Body of pancreas (tissue), 4 donors: ENCODE measurements at regions not wholly inside any gene's neighbourhood (a gene's known extent, or its start where the extent isn't known, plus 50 kb on each side); places are given as distances from the start of the nearest gene placed in this dataset.
"Not testable (repeated sequence)": the region's sequence is repeated elsewhere in the genome, so short reads cannot be mapped to it uniquely, and the experiment has no call there.

Source experiments
- ATAC-seq: fragments of 150-250 bp; one replicate; pipeline ENCODE4 v1.9.1; 2016
- DNase-seq, 4 donors: peaks; one replicate each; pipeline ENCODE4 v3.0.0-alpha.2; 2019
- H3K27ac ChIP-seq, 4 donors: fragments of 200-600 bp; sonication (generic); 1 replicate in 3 of 4; 2 replicates in 1 of 4; pipeline versions ENCODE4 v1.5.1 to v1.6.1; 2016 to 2019; ENCODE audit warnings: mild to moderate bottlenecking in 1 of 4, mixed read lengths in 1 of 4, moderate library complexity in 1 of 4
- H3K27me3 ChIP-seq, 2 donors: fragments of 200-600 bp; sonication (generic); one replicate each; pipeline ENCODE4 v1.6.0; 2016; ENCODE audit warnings: mild to moderate bottlenecking in 1 of 2
- H3K36me3 ChIP-seq, 2 donors: fragments of 200-600 bp; sonication (generic); replicated peaks in 1 of 2; 2 replicates each; pipeline ENCODE4 v1.5.1; 2016; ENCODE audit warnings: low read depth in 2 of 2; ENCODE audit not compliant: insufficient read depth in 1 of 2
- H3K4me1 ChIP-seq: fragments of 200-600 bp; sonication (generic); one replicate; pipeline ENCODE4 v1.6.0; 2016
- H3K4me3 ChIP-seq, 2 donors: fragments of 200-600 bp; sonication (generic); 1 replicate in 1 of 2; 2 replicates in 1 of 2; pipeline ENCODE4 v1.5.1; 2016 to 2019
- H3K9me3 ChIP-seq, 3 donors: fragments of 200-600 bp; sonication (generic); 1 replicate in 2 of 3; 2 replicates in 1 of 3; pipeline ENCODE4 v1.5.1; 2016
- CTCF ChIP-seq, 7 experiments: fragments of 450-650 bp in 4 of 7; fragments of 200-600 bp in 3 of 7; sonication (generic) in 3 of 7; IDR thresholded peaks; one replicate each; pipeline ENCODE4 v1.5.1; 2016 to 2019; ENCODE audit warnings: antibody characterized with exemption in 7 of 7
- POLR2A ChIP-seq, 3 donors: fragments of 450-650 bp; IDR thresholded peaks; one replicate each; pipeline ENCODE4 v1.6.1; 2016; ENCODE audit warnings: antibody characterized with exemption in 3 of 3, mild to moderate bottlenecking in 2 of 3
- WGBS, 2 donors: methylation state at CpG; one replicate each; pipeline ENCODE4 v1.1.5; 2017; 5-methylcytosine and 5-hydroxymethylcytosine counted together
- intact Hi-C: fragments of 100-400 bp; cut with DNase I; formaldehyde crosslinking; loops from one replicate; pipeline ENCODE4 v1.15.1; 2023

GRCh38 chr2:64923385-64923710 is 65.9 kb upstream of the SLC1A4 start:
- Histone ChIP-seq H3K27me3 (no peaks in the 10 kb centered on the region), H3K9me3 (no peaks in the 10 kb centered on the region), H3K36me3 (no peaks in the 10 kb centered on the region), H3K4me1 (peaks cover 15% of the 10 kb centered on the region), H3K4me3 (no peak overlapping the region), H3K27ac (no peak overlapping the region)
- TF ChIP-seq CTCF (IDR thresholded peaks at IDR 0.05): no peak
- no peak for TF ChIP-seq POLR2A (IDR thresholded peaks at IDR 0.05)
- intact Hi-C loops: no loop called here
- DNase-seq (no peak), ATAC-seq (no peak)
- 23 to 42% methylated on average over 2 of the region's 2 CpGs for WGBS, 2 donors

DNA sequence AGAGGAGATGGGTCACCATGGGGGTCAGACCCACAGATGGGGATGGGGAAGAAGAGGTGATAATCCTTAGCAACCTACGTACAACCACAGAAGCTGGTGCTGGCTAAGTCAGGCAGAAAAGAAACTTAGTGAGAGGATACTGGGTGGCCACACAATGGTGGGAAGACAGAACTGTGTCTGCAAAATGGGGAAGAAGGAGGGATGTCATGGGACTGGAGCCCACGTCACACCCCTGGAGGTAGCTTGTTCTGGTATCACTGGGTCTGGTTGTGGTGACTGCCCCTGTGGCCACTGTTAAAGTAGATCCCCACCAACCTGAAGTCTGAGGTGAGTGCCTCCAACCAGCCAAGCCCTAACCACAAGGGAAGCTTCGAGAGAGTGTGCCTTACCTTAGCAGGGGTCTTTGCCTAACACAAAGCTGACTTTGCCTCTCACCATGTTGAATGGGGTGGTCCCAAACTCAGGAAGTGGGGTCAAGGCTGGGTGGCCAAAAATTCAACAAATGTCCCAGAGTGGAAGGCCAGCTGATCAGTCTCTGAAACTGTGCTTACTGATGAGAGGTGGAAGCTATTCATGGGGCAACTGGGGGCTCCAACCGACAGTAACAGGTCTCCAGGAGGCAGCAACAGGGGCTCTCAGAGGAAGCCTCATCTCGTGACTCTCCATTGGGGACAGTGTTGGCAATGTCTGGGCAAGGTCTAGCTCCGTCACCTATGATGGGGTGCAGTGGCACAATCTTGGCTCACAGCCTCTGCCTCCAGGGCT is 64.8 kb upstream of the SLC1A4 start:
- WGBS, 2 donors: 85 to 90% methylated on average over 5 to 6 of the region's 6 CpGs
- Histone ChIP-seq H3K4me1 (peaks cover 15% of the 10 kb centered on the region), H3K27ac (no peak overlapping the region), H3K27me3 (no peaks in the 10 kb centered on the region), H3K9me3 (no peaks in the 10 kb centered on the region), H3K4me3 (no peak overlapping the region), H3K36me3 (no peaks in the 10 kb centered on the region)
- ATAC-seq: no peak
- intact Hi-C loops: no loop called here
- no peak for TF ChIP-seq POLR2A (IDR thresholded peaks at IDR 0.05)
- TF ChIP-seq CTCF (IDR thresholded peaks at IDR 0.05): no peak
- no peak for DNase-seq

GRCh38 chr2:64925930-64926722 is 63.1 kb upstream of the SLC1A4 start:
- intact Hi-C loops: loop anchor here (5.0 kb wide), 1 partner anchor 96 kb away; no protein-coding TSS in a partner anchor
- H3K9me3 ChIP-seq, H3K27ac ChIP-seq, H3K4me3 ChIP-seq, DNase-seq, H3K36me3 ChIP-seq, H3K27me3 ChIP-seq, ATAC-seq: not testable (repeated sequence)
- peaks cover 15% of the 10 kb centered on the region for H3K4me1 ChIP-seq
- WGBS, 2 donors: 93 to 95% methylated on average over 2 of the region's 2 CpGs

- Histone ChIP-seq H3K4me1 (no peaks in the 10 kb centered on the region), H3K27me3 (no peaks in the 10 kb centered on the region), H3K27ac (no peak overlapping the region), H3K36me3 (no peaks in the 10 kb centered on the region), H3K9me3 (no peaks in the 10 kb centered on the region), H3K4me3 (no peak overlapping the region)
- WGBS, 2 donors: 30 to 37% methylated on average over 1 of the region's 1 CpG
- no peak for ATAC-seq
- DNase-seq: no peak
- intact Hi-C loops: loop anchor here (5.0 kb wide), 1 partner anchor 93 kb away; no protein-coding TSS in a partner anchor
- no peak for TF ChIP-seq CTCF (IDR thresholded peaks at IDR 0.05)
- no peak for TF ChIP-seq POLR2A (IDR thresholded peaks at IDR 0.05)
These were observed 60.4 kb upstream of the SLC1A4 start for GRCh38 chr2:64928813-64929212.

GRCh38 chr2:64929333-64929732 is 59.9 kb upstream of the SLC1A4 start:
- TF ChIP-seq CTCF (IDR thresholded peaks at IDR 0.05) (no peak), POLR2A (IDR thresholded peaks at IDR 0.05) (no peak)
- no peaks in the 10 kb centered on the region for H3K36me3 ChIP-seq
- ATAC-seq (no peak), DNase-seq (no peak)
- intact Hi-C loops: loop anchor here (5.0 kb wide), 1 partner anchor 93 kb away; no protein-coding TSS in a partner anchor
- H3K4me1 ChIP-seq: no peaks in the 10 kb centered on the region
- 82 to 90% methylated on average over 1 of the region's 1 CpG for WGBS, 2 donors
- H3K27me3 ChIP-seq: no peaks in the 10 kb centered on the region
- no peak overlapping the region for H3K27ac ChIP-seq
- H3K9me3 ChIP-seq: no peaks in the 10 kb centered on the region
- H3K4me3 ChIP-seq: no peak overlapping the region
